G401 (cell line): ENCODE measurements at regions not wholly inside any gene's neighbourhood (a gene's known extent, or its start where the extent isn't known, plus 50 kb on each side); places are given as distances from the start of the nearest gene placed in this dataset.
A peak's percentile ranks its signal among the peaks of the same experiment; 100 is the strongest.

Experiments
- DNase-seq: peaks from one replicate; pipeline ENCODE4 v3.0.0-alpha.2; 2015; ENCODE audit warnings: low spot score
- in situ Hi-C: cut with HindIII; loops from 2 replicates; pipeline ENCODE4 v1.10.0; 2016; ENCODE audit warnings: low sequenced_read_pairs, mixed read lengths

GRCh38 chr2:7994397-7994951, 687.4 kb upstream of the ID2 start:
- no peak for DNase-seq
- in situ Hi-C loops, result no loop called here

DNA sequence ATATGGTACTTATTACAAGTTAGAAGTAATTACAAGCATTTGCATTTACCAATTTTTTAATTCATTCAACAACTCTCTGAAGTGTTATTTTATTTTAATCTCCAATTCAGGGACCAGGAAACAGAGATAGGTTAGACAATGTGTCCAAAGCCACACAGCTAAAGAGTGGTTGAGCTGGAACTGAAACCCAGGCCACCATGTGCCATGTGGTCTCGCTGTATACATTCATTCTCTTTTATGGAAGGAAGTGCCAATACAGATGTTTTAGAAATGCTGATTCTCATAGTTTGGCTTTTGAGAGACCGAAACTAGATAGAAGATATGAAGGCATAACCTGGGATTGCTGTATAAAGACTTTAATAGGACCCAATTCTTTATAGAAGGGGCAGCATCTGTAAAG, 684.6 kb upstream of the ID2 start:
- in situ Hi-C loops, result no loop called here
- DNase-seq, result no peak

DNA sequence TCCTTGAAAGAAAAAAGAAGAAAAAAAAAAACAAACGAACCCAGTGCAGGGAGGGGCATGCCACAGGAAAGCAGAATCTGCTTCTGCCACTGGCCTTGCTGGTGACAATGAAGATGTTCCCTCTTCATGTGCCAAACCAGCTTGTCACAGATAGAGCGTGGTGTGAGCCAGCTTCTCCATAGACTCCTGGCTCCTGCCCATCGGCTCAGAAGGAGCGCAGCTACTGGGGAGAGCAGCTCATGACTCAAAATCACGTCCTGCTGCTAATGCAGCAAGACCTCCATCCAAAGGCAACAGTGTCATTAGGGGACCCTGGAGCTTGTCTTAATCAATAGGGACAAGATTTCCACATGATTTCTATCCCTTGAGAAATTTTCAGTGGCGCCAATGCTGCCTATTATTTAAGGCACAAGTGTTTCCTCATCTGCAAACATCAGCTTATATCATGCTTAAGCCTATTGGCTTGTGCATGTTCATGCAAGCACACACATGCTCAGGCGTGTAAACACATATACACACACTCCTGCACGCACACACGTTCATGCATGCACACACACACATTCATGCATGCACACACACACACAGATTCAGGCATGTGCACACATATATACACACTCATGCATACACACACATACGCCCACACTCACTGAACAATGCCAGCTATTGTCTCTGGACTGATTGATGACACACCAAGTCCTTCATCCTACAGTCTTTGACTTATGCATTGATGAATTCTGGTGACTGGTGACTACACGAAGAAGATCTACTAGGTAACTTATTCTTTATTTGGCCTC, 682.0 kb upstream of the ID2 start:
- in situ Hi-C loops, result no loop called here
- peak; percentile 62 for DNase-seq

DNA sequence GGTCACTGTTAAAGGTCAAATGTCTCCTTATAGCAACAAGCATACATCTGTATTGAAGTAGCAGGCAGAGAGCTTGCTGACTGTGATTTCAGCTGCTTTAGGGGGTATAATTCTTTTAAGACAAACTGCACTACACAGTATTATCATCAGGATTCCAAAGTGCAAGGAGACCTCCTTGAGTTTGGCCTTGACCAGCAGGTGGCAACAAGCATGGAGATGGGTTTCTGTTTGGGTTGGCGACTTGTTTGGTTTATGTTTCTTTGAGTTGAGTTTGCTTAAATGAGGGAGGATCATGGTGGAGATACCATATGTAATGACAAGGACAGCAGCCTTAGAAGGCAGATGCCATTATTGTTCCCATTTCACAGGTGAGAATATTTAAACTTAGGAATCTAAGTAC, 681.0 kb upstream of the ID2 start:
- DNase-seq, result no peak
- in situ Hi-C loops, result no loop called here

GRCh38 chr2:8002765-8003393, 679.0 kb upstream of the ID2 start:
- in situ Hi-C loops, result no loop called here
- DNase-seq, result no peak

- in situ Hi-C loops, result no loop called here
- no peak for DNase-seq
Measured at GRCh38 chr2:8003462-8004075, 678.3 kb upstream of the ID2 start.

DNA sequence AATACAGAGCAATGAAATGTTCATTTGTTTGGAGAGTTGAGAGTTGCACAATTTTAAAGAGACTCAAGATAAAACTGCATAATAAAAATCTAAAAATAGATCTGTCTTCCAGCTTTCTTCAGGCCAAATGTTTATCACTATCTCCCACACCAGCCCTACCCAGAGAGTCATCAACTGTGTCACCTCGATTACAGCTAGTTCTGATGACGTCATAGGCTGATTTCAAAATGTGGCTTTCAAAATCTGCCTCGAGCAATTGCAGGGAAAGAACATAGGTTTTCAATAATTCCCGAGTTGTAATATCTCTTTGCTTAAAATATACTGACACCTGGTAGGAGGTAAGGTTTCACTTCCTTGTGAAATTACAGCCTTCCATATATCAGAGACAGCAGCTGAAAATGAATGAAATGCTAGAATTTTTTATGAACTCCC, 677.6 kb upstream of the ID2 start:
- DNase-seq, result no peak

DNA sequence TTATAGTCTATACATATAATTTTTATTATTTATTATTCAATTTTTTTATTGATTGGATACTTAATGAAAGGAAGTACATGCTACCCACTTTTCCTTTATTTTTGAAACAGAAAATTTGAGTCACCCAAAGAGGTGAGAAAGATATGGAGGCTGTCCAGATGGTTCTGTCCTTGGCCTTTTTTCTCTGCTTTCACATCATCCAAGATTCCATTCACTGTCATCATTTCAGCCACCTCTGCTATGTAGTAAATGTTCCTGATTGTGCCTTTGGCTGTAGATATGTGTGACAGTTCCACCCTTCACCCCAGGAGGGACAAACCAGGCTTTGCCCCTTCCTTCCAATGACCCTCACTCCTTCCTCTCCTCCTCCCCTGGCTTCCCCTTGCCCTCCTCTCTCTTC, 675.7 kb upstream of the ID2 start:
- in situ Hi-C loops, result no loop called here

More for the DNA sequence above, 677.6 kb upstream of the ID2 start:
- in situ Hi-C loops, result no loop called here

GRCh38 chr2:8006626-8007025, 675.2 kb upstream of the ID2 start:
- no peak for DNase-seq
- in situ Hi-C loops, result no loop called here

More for the DNA sequence above, 675.7 kb upstream of the ID2 start:
- DNase-seq, result no peak

DNA sequence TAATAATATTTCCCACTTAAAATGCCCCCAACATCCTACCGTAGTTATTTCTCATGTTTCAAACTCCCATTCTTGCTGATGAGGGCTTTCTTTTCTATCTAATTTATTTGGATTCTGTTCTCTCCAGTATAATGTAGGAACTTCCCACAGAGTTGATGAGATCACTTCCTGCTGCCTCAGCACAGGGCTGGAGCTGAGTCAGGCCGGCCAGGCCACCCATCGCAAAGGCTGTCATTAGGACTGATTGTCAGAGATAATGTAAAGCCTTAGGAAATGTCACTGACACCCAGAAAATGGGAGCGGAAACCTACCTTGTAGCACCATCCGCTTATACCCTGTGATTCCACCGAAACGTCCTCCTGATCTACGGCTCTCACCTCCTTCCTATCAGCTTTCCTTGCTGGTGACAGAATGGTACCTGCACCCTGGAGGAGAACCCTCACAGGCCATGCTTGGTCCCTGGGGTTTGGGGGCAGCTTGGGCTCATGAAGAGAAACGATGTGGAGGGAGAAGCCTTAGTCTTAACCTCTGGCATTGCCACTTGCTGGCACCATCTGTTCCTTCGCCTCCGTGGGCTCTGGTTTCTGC, 672.8 kb upstream of the ID2 start:
- no peak for DNase-seq
- in situ Hi-C loops, result no loop called here

DNA sequence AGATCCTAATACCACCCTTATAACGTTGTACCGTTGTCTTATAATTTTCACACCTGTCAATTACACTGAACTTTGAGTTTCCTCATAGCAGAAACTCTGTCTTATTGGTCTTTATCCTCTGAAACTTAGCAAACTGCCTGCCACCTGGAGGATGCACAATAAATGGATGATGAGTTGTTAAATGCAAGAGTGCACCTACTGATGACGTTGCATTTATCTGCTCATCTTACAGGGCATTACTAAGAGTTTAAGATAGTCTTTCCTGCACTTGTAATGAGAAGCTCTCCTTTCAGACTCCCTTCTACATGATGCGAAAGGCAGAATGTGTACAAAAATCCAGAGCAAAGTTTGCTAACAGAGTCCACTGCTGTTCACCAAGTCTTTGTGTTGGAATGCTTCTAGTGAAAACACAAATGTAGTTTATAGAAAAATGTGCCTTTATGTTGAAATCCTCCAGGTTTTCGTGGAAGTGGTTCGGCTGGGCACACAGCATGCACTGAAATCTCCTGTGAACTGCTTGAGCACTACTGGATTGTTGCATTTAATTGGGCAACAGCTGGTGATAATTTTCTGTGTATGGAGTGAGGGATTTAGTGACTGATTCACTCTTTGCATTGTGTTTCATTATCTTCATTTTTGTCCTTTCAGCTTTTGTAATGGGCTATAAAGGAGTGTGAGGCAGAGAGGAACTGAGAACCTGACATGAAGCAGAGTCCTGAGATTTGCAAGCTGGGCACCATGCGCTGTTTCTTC, 665.8 kb upstream of the ID2 start:
- no peak for DNase-seq
- in situ Hi-C loops, result no loop called here

DNA sequence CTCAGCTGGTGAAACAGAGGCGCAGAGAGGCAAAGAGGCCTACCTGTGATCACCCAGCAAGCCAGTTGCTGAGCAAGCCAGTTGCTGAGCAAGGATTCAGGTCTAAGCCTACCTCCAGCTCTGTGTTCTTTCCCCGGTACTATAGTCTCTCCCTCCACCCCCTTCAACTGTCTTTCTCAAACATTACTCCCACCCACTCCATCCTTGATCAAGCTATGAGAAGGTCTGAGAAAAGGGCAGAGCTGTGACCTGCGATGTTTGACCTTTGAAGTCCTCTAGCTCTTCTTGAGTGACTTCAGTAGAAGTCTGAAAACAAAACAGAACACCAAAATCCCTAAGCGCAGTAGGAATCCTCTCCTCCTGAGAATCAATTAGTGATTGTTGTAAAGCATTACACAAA, 665.2 kb upstream of the ID2 start:
- no peak for DNase-seq
- in situ Hi-C loops, result no loop called here

DNA sequence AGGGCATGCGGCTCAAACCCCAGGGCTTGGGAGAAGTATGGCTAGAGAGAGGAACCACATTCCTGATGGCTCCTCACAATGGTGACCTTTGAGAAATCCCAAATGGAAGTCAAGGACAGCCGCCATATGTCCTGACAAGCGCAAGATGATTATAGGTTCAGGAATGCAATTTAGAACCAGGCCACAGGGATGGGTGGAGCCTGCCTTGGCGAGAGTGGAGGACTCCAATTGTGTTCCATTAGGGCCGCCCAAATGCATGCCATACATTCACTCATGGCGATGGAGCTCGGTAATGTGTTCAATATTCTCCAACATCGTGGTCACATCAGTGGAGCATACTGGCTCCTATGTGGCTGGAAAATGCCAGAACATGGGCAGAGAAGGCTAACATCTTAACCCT, 662.9 kb upstream of the ID2 start:
- in situ Hi-C loops, result no loop called here
- DNase-seq, result no peak

DNA sequence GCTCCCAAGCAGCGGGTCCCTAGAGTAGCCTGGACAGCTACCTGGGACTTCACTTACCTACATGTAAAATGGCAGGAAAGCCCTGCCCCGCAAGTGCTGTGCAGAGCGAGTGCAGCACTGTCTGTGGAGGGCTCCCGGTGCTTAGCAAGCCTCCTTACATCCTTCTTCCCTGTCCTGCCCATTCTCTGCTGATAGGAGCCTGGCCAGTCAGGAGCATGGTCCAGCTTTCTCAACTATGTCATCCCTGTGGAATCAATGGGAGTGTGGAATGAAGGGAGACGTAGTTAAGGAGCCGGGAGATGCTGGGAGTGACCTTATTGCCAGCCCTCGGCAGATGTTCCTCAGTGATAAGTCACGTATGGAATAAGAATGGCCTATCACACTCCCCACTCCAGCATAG, 661.9 kb upstream of the ID2 start:
- in situ Hi-C loops, result no loop called here

DNA sequence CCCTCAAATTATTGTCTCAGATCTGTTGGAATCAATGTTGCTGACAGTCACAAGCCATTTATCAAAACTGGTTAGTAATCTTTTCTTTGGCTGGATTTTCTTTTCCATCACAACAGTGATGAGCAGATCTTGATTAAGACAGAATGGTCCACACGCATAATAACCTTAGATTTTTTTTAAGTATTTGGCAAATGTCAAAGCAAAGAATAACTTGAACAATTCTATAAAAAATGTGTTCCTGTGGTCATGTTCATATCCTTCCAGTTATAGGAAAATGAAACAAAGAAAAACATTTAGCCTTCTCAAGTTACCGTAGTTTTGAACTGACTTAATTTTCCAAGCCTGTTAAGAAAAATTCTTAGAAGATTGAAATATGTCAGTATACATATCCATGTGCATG, 659.9 kb upstream of the ID2 start:
- no peak for DNase-seq
- in situ Hi-C loops, result no loop called here

More for the DNA sequence above, 661.9 kb upstream of the ID2 start:
- no peak for DNase-seq

DNA sequence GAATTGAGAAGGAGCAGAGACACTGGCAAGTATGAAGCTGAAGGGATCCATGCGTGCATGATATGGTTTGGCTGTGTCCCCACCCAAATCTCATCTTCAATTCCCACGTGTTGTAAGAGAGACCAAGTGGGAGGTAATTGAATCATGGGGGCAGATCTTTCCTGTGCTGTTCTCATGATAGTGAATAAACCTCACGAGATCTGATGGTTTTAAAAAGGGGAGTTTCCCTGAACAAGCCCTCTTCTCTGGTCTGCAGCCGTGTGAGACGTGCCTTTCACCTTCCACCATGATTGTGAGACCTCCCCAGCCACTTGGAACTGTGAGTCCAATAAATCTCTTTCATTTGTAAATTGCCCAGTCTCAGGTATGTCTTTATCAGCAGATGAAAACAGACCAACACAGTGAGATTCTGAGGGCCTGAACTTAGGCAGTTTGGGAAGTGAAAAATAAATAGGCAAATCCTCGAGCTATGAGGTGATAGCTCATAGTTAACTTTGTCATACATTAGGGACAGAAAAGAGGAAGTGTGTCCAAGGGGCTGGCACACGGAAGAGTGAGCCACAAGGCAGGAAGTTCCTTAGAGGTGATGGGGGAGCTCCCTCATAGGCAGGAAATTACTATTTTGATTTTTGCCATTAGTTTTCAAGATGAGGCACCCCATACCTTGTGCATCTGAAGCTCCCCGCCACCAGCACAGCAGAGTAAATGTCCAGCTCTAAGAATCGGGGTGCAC, 658.8 kb upstream of the ID2 start:
- in situ Hi-C loops, result no loop called here
- DNase-seq, result no peak

DNA sequence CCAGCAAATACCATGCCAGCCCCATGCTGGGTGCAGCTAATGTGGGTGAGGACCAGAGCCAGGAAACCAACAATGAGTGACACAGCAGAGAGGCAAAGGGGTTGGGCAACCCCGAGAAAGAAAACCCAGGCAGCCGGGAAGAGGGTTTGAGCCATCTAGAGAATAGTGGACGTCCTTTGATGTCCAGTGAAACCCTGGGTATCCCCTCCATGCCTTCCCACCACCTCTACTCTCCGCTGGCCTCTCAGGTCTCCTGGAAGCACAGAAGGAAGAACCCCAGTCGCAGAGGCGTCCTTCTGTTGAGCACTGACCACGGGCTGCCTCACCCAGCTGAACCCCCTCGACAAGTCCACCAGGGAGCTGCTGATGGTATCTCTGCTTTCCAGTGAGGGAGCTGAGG, 657.4 kb upstream of the ID2 start:
- in situ Hi-C loops, result no loop called here
- peak; percentile 10 for DNase-seq

- DNase-seq, result no peak
- in situ Hi-C loops, result no loop called here
Measured at GRCh38 chr2:8026381-8026780, 655.5 kb upstream of the ID2 start.

DNA sequence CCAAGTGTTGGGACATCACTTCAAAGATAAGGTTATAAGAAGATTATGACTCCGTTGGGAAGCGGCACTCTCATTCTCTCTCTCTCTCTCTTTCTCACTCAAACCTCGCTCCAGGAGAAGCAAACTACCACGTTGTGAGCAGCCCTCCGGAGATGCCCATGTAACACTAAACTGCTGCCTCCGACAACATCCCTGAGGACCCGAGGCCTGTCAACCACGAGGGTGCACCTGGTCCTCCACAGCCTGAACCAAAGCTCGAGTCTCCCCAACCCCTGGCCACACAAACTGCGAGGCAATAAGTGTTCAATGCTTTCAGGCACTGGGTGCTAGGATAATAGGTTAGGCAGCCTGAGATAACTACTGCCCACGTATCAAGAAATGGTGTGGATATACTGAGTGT, 654.5 kb upstream of the ID2 start:
- in situ Hi-C loops, result no loop called here
- no peak for DNase-seq
